NT2/D1 (cell line): ENCODE measurements at regions not wholly inside any gene's neighbourhood (a gene's known extent, or its start where the extent isn't known, plus 50 kb on each side); places are given as distances from the start of the nearest gene placed in this dataset.

Experiments used
- DNase-seq: peaks from one replicate; pipeline ENCODE4 v3.0.0-alpha.2; 2011; ENCODE audit warnings: low read depth, low spot score
- H3K27me3 ChIP-seq: 2 replicates; pipeline ENCODE4 v1.6.0; 2011; ENCODE audit warnings: mild to moderate bottlenecking; ENCODE audit not compliant: insufficient read length, insufficient read depth
- H3K36me3 ChIP-seq: 2 replicates; pipeline ENCODE4 v1.6.1; 2011; ENCODE audit warnings: mild to moderate bottlenecking, low read length, mixed read lengths; ENCODE audit not compliant: insufficient read depth, insufficient read length
- H3K4me1 ChIP-seq: 2 replicates; pipeline ENCODE4 v1.5.1; 2011; ENCODE audit not compliant: insufficient read depth, insufficient read length
- H3K4me3 ChIP-seq: 2 replicates; pipeline ENCODE4 v1.5.1; 2011; ENCODE audit warnings: low read depth; ENCODE audit not compliant: insufficient read length
- H3K9ac ChIP-seq: 2 replicates; pipeline ENCODE4 v1.6.0; 2011; ENCODE audit warnings: low read depth; ENCODE audit not compliant: insufficient read length
- H3K9me3 ChIP-seq: 2 replicates; pipeline ENCODE4 v1.5.1; 2011; ENCODE audit warnings: mild to moderate bottlenecking, low read length; ENCODE audit not compliant: insufficient read depth
- SUZ12 ChIP-seq: IDR thresholded peaks from 2 replicates; pipeline ENCODE4 v1.6.1; 2011; ENCODE audit not compliant: insufficient read length, insufficient read depth; ENCODE audit errors: extremely low read depth
- YY1 ChIP-seq: IDR thresholded peaks from 2 replicates; pipeline ENCODE4 v1.6.1; 2011; ENCODE audit not compliant: insufficient read length, insufficient read depth
- ZNF274 ChIP-seq: IDR thresholded peaks from 2 replicates; pipeline ENCODE4 v1.6.1; 2011; ENCODE audit warnings: mild to moderate bottlenecking, low read depth, low read length

GRCh38 chr11:106288822-106289387 lies 211.4 kb downstream of the AASDHPPT start:
- TF ChIP-seq SUZ12 = no peak
- TF ChIP-seq YY1 = no peak
- TF ChIP-seq ZNF274 = no peak
- no peak for DNase-seq
- Histone ChIP-seq H3K4me1 (no peaks in the 10 kb centered on the region), H3K9ac (no peak overlapping the region), H3K4me3 (no peak overlapping the region), H3K27me3 (no peaks in the 10 kb centered on the region), H3K9me3 (no peaks in the 10 kb centered on the region), H3K36me3 (no peaks in the 10 kb centered on the region)

GRCh38 chr11:106292526-106292925 lies 215.1 kb downstream of the AASDHPPT start:
- no peaks in the 10 kb centered on the region for H3K9me3 ChIP-seq
- no peak overlapping the region for H3K4me3 ChIP-seq
- no peaks in the 10 kb centered on the region for H3K36me3 ChIP-seq
- H3K9ac ChIP-seq = no peak overlapping the region
- no peak for DNase-seq
- no peak for TF ChIP-seq SUZ12
- no peak for TF ChIP-seq ZNF274
- TF ChIP-seq YY1 = no peak
- no peaks in the 10 kb centered on the region for H3K27me3 ChIP-seq
- H3K4me1 ChIP-seq = no peaks in the 10 kb centered on the region

DNA sequence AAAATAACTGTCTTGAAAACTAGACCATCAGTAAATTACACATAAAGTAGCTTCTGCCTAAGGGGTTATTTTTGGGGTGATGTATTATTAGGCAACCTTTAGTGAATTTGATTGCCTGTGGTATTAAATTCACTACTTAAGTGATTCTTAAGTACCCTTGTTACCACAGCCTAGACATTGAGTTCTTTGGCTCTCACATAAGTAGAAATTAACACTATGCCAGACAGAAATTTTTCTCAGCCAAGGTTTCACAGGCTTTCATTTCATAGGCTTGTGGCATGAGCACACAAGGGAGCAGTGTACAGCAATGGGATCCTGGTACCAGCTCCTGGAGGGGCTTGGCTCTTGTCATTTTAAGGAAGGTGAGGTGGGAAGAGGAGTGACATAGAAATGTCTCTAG lies 218.5 kb downstream of the AASDHPPT start:
- DNase-seq = no peak
- H3K9me3 ChIP-seq = 0 out of 2 replicates have a peak, but pooled peaks cover 9% of the 10 kb centered on the region
- H3K9ac ChIP-seq = no peak overlapping the region
- TF ChIP-seq ZNF274 (no peak), SUZ12 (no peak), YY1 (no peak)
- H3K27me3 ChIP-seq = no peaks in the 10 kb centered on the region
- no peak overlapping the region for H3K4me3 ChIP-seq
- no peaks in the 10 kb centered on the region for H3K4me1 ChIP-seq
- H3K36me3 ChIP-seq = no peaks in the 10 kb centered on the region

DNA sequence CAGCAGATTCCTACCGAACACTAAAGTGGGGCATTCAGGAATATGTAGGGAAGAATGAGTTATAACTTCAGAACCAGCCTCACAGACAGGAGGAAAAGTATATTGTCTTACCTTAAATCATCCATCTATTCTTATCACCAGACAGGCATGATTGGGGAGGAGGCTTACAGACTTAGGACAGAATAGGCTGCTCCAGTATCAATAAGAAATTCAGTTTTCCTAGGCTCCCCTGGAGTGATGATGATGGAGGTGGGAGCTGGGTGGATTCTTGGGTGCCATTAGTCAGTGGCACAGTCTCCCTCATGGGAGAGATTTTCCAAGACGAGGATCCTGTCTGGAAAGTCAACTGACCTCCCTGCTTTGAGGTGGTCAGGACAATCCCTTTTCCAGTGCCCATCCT lies 225.0 kb downstream of the AASDHPPT start:
- no peak overlapping the region for H3K9ac ChIP-seq
- no peaks in the 10 kb centered on the region for H3K36me3 ChIP-seq
- TF ChIP-seq ZNF274 (no peak), SUZ12 (no peak), YY1 (no peak)
- peaks cover 32% of the 10 kb centered on the region; the same call in 1 of the 2 replicates for H3K9me3 ChIP-seq
- no peak for DNase-seq
- no peaks in the 10 kb centered on the region for H3K27me3 ChIP-seq
- no peak overlapping the region for H3K4me3 ChIP-seq
- no peaks in the 10 kb centered on the region for H3K4me1 ChIP-seq

DNA sequence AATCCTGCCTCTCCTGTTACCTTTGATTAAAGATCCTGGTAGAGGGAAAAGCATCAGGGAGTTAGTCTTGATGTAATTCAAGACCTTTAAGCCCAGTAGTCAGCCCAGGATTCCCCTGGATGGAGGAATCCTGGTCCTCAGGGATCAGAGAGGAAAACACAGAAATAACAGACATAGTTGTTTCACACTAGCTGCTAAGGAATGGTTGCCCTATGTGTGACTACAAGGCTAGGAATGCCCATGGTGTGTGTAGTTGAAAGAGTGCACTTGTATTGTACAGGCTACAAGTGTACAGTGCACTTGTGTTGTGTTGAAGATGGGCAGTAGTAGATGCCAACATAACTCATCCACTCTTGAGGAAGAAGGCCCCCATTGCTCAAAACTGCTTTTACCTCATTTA lies 226.8 kb downstream of the AASDHPPT start:
- H3K9ac ChIP-seq = no peak overlapping the region
- H3K9me3 ChIP-seq = peaks cover 32% of the 10 kb centered on the region; the same call in 1 of the 2 replicates
- no peaks in the 10 kb centered on the region for H3K4me1 ChIP-seq
- no peak for DNase-seq
- TF ChIP-seq YY1 (no peak), ZNF274 (no peak), SUZ12 (no peak)
- H3K36me3 ChIP-seq = no peaks in the 10 kb centered on the region
- H3K4me3 ChIP-seq = no peak overlapping the region
- no peaks in the 10 kb centered on the region for H3K27me3 ChIP-seq

DNA sequence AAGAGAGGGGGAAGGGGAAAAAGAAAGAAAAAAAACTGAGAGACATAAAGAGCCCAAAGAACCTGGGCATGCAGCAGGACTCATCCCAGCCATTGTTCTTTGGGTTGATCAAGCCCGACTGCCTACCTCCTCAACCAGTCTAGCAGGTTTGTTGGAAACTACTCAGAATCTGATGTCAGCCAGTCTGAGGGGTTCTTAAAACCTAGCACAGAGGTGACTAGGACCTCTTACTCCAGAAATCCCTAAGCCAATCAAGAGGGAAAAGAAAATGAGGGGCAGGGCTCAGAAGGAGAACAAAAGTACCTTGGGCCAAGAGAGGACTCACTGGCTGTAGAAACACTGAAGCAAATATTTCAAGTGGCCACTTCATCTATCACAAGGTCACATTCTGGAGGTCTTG lies 228.0 kb downstream of the AASDHPPT start:
- Histone ChIP-seq H3K9ac (no peak overlapping the region), H3K9me3 (peaks cover 29% of the 10 kb centered on the region; the same call in 1 of the 2 replicates), H3K27me3 (no peaks in the 10 kb centered on the region), H3K4me3 (no peak overlapping the region), H3K4me1 (no peaks in the 10 kb centered on the region), H3K36me3 (no peaks in the 10 kb centered on the region)
- no peak for DNase-seq
- no peak for TF ChIP-seq ZNF274
- no peak for TF ChIP-seq YY1
- TF ChIP-seq SUZ12 = no peak

DNA sequence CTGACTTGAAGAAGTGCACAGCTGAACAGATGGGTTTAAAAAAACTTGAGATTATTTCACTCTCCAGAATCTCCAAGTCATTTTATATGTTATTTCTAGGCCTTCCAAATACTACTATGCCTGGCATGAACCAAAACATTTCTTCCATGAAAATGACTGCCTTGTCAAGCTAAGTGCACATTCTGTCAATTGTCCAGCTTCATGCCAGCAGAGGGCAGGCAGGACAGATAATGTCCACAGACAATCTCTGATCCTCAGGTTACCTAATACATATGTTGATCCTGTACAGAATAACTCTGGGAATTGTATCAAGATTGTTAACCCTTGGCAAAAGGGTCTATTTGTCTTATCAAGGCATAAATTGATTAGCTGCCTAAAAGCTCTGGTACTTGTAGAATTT lies 229.5 kb downstream of the AASDHPPT start:
- TF ChIP-seq ZNF274 = no peak
- TF ChIP-seq YY1 = no peak
- TF ChIP-seq SUZ12 = no peak
- H3K9ac ChIP-seq = no peak overlapping the region
- peaks cover 18% of the 10 kb centered on the region; the same call in 1 of the 2 replicates for H3K9me3 ChIP-seq
- no peaks in the 10 kb centered on the region for H3K4me1 ChIP-seq
- no peaks in the 10 kb centered on the region for H3K27me3 ChIP-seq
- H3K4me3 ChIP-seq = no peak overlapping the region
- no peak for DNase-seq
- H3K36me3 ChIP-seq = no peaks in the 10 kb centered on the region
